ENCODE measurements at regions not wholly inside any gene's neighbourhood (a gene's known extent, or its start where the extent isn't known, plus 50 kb on each side); places are given as distances from the start of the nearest gene placed in this dataset.

DNA sequence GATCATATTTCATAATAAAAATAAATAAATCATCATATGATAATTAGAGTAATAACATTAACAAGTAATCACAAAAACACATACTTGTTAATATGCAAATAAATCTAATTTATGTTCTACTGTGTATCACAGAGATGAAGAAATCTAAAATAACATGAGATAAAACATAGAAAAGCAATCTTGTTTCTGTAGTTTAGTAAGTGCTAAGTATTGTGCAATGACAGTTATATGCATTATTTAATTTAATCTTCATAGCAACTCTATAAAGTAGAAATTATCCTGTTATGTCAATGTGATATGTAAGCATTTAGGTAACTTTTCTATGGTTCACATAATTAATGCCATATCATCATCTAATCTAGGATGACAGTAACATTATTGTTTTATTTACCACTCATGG, 108.2 kb upstream of the KCNMB2 start:
- CTCF ChIA-PET: no interaction called here
- H3K4me3 ChIP-seq (ENCODE audit: low read length): no peak overlapping the region
- Mint-ChIP-seq H3K4me1 (ENCODE audit: low read depth) (no peaks in the 10 kb centered on the region), H3K27me3 (peaks cover 10% of the 10 kb centered on the region), H3K27ac (no peak overlapping the region), H3K4me3 (no peak overlapping the region), H3K9me3 (no peaks in the 10 kb centered on the region), H3K36me3 (ENCODE audit: low read depth) (no peaks in the 10 kb centered on the region)
- ATAC-seq (ENCODE audit: poor library complexity) (no peak), DNase-seq (no peak)
- H3K36me3 ChIP-seq (ENCODE audit: insufficient read depth, low read length): no peaks in the 10 kb centered on the region
- no peak for TF ChIP-seq CTCF (IDR thresholded peaks at IDR 0.05)
- no peaks in the 10 kb centered on the region for H3K9me3 ChIP-seq (ENCODE audit: control insufficient read depth in 1 of 2, insufficient read depth in 1 of 2, low read length in 2 of 2)
- intact Hi-C loops (cut with DNase I, micrococcal nuclease): no loop called here
- no peak overlapping the region for H3K27ac ChIP-seq (ENCODE audit: low read depth in 1 of 2, low read length in 2 of 2)
- POLR2A ChIA-PET: no interaction called here
- H3K27me3 ChIP-seq (ENCODE audit: control insufficient read depth in 1 of 2, insufficient read depth in 2 of 2, low read length in 2 of 2): no peaks in the 10 kb centered on the region
- no peaks in the 10 kb centered on the region for H3K4me1 ChIP-seq (ENCODE audit: insufficient read depth, low read length)

- CTCF ChIA-PET: interaction anchor here (1.0 kb wide), 1 partner anchor 10 kb away, joined by 3 read pairs; no protein-coding TSS in a partner anchor
- TF ChIP-seq CTCF (IDR thresholded peaks at IDR 0.05): no peak
These were observed 101.9 kb upstream of the KCNMB2 start for GRCh38 chr3:178434206-178434805.

GRCh38 chr3:178435575-178435974, 100.7 kb upstream of the KCNMB2 start:
- Histone ChIP-seq H3K4me1 (ENCODE audit: insufficient read depth, low read length) (no peaks in the 10 kb centered on the region), H3K27ac (ENCODE audit: low read depth in 1 of 2, low read length in 2 of 2) (no peak overlapping the region), H3K9me3 (ENCODE audit: control insufficient read depth in 1 of 2, insufficient read depth in 1 of 2, low read length in 2 of 2) (no peaks in the 10 kb centered on the region), H3K4me3 (ENCODE audit: low read length) (no peak overlapping the region), H3K36me3 (ENCODE audit: insufficient read depth, low read length) (no peaks in the 10 kb centered on the region), H3K27me3 (ENCODE audit: control insufficient read depth in 1 of 2, insufficient read depth in 2 of 2, low read length in 2 of 2) (no peaks in the 10 kb centered on the region)
- ATAC-seq (ENCODE audit: poor library complexity) (no peak), DNase-seq (no peak)
- H3K27ac Mint-ChIP-seq: no peak overlapping the region
- no peak for TF ChIP-seq CTCF (IDR thresholded peaks at IDR 0.05)
- H3K27me3 Mint-ChIP-seq: no peaks in the 10 kb centered on the region
- no peak overlapping the region for H3K4me3 Mint-ChIP-seq
- CTCF ChIA-PET: interaction anchor here (1.0 kb wide), 1 partner anchor 8 kb away, joined by 3 read pairs; no protein-coding TSS in a partner anchor
- POLR2A ChIA-PET: no interaction called here
- H3K9me3 Mint-ChIP-seq: no peaks in the 10 kb centered on the region
- no peaks in the 10 kb centered on the region for H3K4me1 Mint-ChIP-seq (ENCODE audit: low read depth)
- intact Hi-C loops (cut with DNase I, micrococcal nuclease): loop anchor here in 1 of 2 experiments (5.0 kb wide), 1 partner anchor 882 kb away; no protein-coding TSS in a partner anchor
- H3K36me3 Mint-ChIP-seq (ENCODE audit: low read depth): no peaks in the 10 kb centered on the region

More at GRCh38 chr3:178434206-178434805, 101.9 kb upstream of the KCNMB2 start:
- ATAC-seq (ENCODE audit: poor library complexity) (no peak), DNase-seq (no peak)
- no peaks in the 10 kb centered on the region for H3K27me3 Mint-ChIP-seq
- no peaks in the 10 kb centered on the region for H3K4me1 ChIP-seq (ENCODE audit: insufficient read depth, low read length)
- no peaks in the 10 kb centered on the region for H3K4me1 Mint-ChIP-seq (ENCODE audit: low read depth)
- POLR2A ChIA-PET: no interaction called here
- intact Hi-C loops (cut with DNase I, micrococcal nuclease): no loop called here
- H3K9me3 Mint-ChIP-seq: no peaks in the 10 kb centered on the region
- H3K27ac ChIP-seq (ENCODE audit: low read depth in 1 of 2, low read length in 2 of 2): no peak overlapping the region
- no peak overlapping the region for H3K4me3 ChIP-seq (ENCODE audit: low read length)
- no peaks in the 10 kb centered on the region for H3K9me3 ChIP-seq (ENCODE audit: control insufficient read depth in 1 of 2, insufficient read depth in 1 of 2, low read length in 2 of 2)
- H3K4me3 Mint-ChIP-seq: no peak overlapping the region
- H3K27ac Mint-ChIP-seq: no peak overlapping the region
- no peaks in the 10 kb centered on the region for H3K36me3 Mint-ChIP-seq (ENCODE audit: low read depth)
- no peaks in the 10 kb centered on the region for H3K27me3 ChIP-seq (ENCODE audit: control insufficient read depth in 1 of 2, insufficient read depth in 2 of 2, low read length in 2 of 2)
- H3K36me3 ChIP-seq (ENCODE audit: insufficient read depth, low read length): no peaks in the 10 kb centered on the region
